GM12874 (cell line): ENCODE measurements at regions not wholly inside any gene's neighbourhood (a gene's known extent, or its start where the extent isn't known, plus 50 kb on each side); places are given as distances from the start of the nearest gene placed in this dataset.
A peak's percentile ranks its signal among the peaks of the same experiment; 100 is the strongest.

Source experiments
- TF ChIP-seq, protein P1 (sequence below): IDR thresholded peaks from 2 replicates; pipeline ENCODE4 v1.5.1; 2011; ENCODE audit warnings: low read depth, mild to moderate bottlenecking, control low read depth, low read length, moderate library complexity; ENCODE audit not compliant: insufficient read depth

DNA sequence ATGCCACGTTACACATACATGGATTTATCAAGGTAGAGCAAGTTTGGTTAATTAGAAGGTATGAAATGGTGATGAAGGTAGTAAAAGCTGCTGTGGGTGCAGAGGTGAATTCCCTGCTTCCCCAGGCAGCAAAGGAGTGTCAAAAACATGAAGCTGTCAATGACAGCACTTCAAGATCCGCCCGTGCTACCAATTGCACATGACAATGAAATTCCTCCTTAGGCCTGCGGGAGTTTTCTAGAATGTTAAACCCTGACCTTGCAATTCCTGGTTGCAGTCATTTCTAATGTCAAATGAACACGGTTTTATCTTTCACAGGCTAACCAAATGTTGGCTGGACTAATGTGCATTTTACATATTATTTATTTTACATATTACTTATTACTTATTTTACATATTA lies 67.7 kb upstream of the LSM14A start:
- TF ChIP-seq, protein P1, sequence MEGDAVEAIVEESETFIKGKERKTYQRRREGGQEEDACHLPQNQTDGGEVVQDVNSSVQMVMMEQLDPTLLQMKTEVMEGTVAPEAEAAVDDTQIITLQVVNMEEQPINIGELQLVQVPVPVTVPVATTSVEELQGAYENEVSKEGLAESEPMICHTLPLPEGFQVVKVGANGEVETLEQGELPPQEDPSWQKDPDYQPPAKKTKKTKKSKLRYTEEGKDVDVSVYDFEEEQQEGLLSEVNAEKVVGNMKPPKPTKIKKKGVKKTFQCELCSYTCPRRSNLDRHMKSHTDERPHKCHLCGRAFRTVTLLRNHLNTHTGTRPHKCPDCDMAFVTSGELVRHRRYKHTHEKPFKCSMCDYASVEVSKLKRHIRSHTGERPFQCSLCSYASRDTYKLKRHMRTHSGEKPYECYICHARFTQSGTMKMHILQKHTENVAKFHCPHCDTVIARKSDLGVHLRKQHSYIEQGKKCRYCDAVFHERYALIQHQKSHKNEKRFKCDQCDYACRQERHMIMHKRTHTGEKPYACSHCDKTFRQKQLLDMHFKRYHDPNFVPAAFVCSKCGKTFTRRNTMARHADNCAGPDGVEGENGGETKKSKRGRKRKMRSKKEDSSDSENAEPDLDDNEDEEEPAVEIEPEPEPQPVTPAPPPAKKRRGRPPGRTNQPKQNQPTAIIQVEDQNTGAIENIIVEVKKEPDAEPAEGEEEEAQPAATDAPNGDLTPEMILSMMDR: no peak

DNA sequence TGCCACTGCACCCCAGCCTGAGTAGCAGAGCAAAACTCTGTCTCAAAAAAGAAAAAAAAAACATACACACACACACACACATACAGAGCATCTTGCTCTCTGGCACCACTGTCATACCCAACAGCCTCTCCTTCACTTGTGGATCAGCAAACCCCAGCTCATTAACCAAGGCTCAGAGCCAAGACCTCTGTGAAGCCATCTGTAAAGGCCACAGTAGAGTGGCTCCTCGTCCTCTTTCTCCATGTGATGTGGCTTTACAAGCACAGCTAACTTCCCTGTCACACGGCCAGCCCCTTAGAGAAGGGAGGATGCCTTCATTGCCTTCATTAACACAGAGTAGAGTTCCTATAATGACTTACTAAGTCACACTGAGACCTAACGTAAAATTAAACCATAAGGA lies 62.7 kb upstream of the LSM14A start:
- TF ChIP-seq, protein P1: no peak

DNA sequence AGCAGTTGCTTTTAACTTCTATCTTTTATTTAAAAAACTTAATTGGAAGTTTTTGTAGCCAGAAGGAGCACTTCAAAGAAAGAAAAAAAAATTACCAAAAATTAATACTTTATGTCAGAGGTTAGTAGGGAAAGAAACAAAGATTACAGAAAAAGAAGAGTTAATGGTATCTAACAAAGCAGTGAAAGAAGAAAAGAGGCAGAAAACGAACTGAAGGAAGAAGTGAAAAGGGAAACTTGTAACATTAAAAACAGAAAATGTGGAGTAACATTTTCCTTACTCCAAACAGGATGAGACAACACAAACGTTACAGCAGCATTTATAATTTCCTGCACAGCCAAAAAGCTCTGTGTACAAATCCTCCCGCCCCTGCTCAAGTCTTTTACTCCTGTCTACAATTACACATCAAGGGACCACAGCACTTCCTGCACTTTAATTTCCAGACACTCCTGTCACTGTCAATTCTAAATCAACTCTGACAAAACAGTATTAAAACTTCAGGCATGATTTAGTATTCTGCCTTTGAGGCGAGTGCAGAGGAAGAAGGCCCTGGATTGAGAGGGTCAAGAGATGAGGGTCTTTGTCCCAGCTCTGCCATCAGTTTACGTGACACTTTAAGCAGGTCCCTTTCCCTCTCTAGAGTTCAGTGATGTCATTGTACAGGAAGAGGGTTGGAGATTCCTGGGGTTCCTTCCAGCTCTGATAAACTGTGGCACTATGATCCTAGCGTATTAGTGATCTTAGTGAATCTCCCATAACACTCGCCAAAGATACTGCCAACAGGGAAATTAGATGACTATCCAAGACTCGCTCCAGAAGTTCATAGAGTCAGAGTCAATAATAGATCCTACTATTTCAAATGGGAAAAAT lies 53.2 kb upstream of the LSM14A start:
- TF ChIP-seq, protein P1: no peak

DNA sequence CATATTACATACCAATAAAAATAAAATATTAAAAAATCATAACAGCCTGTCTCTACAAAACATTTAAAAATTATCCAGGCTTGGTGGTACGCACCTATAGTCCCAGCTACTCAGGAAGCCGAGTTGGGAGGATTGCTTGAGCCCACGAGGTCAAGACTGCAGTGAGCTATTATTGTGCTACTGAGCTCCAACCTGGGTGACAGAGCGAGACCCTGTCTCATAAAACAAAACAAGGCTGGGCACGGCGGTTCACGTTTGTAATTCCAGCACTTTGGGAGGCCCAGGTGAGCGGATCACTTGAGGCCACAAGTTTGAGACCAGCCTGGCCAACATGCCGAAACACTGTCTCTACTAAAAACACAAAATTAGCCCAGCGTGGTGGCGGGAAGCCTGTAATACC lies 52.2 kb upstream of the LSM14A start:
- TF ChIP-seq, protein P1: no peak

DNA sequence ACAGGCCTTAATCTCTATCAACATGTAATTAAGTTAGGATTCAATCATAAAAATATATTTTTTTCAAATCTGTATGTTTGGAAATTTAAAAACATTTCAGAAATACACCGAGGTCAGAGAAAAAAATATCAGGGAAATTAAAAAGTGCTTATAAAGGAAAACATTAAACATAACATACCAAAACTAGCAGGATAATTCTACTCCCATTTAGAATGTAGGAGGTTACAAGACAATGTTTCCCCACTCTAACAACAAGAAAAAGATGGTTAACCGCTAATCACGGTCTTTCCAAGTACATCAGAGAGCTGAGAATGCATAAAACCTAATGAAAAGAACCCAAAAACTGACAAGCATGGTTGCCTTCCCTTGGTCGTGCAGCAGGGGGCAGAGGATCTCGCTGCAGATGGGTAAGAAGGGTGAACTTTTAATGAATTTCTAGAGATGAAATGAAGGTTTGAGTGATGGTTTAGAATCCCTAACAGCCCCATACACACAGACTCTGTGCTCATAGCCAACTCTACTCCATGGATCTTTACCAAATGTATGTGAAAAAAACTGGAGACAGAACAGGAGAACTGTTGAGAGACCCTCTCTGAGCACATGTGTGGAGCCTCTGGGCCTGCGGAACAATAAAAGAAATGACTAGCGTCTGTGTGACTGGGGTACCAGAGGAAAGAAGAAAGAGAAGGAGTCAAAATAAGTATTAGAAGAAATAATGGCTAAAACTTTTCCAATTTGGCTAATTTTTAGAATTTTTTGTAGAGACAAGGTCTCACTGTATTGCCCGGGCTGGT lies 51.3 kb upstream of the LSM14A start:
- TF ChIP-seq, protein P1: peak; percentile 69
